Mucosa of descending colon (tissue), 3 donors: ENCODE measurements at regions not wholly inside any gene's neighbourhood (a gene's known extent, or its start where the extent isn't known, plus 50 kb on each side); places are given as distances from the start of the nearest gene placed in this dataset.
"Not testable (repeated sequence)": the region's sequence is repeated elsewhere in the genome, so short reads cannot be mapped to it uniquely, and the experiment has no call there.

Experiments used
- ATAC-seq: fragments of 200-7000 bp; cut with Tn5 transposase; one replicate; pipeline ENCODE4 v1.9.1; 2020; ENCODE audit warnings: mild to moderate bottlenecking, moderate library complexity
- DNase-seq, 3 donors: peaks; one replicate each; pipeline ENCODE4 v3.0.0-alpha.2; 2020
- H3K36me3 ChIP-seq: fragments of 200-600 bp; one replicate; pipeline ENCODE4 v1.8.0; 2021; ENCODE audit warnings: low read depth, mild to moderate bottlenecking
- H3K4me1 ChIP-seq: fragments of 200-600 bp; one replicate; pipeline ENCODE4 v1.8.0; 2021; ENCODE audit warnings: low read depth, mild to moderate bottlenecking
- H3K4me3 ChIP-seq: fragments of 200-600 bp; one replicate; pipeline ENCODE4 v1.8.0; 2021; ENCODE audit warnings: mild to moderate bottlenecking
- H3K9me3 ChIP-seq: fragments of 200-600 bp; one replicate; pipeline ENCODE4 v1.8.0; 2021; ENCODE audit warnings: mild to moderate bottlenecking
- intact Hi-C, 2 donors: fragments of 100-400 bp; cut with DNase I in 1 of 2; cut with micrococcal nuclease in 1 of 2; formaldehyde crosslinking; loops; one replicate each; pipeline versions ENCODE4 v1.11.0 to v1.11.1; 2022; cut with DNase I, micrococcal nuclease
- TF ChIP-seq, protein P1 (sequence below): fragments of 200-600 bp; IDR thresholded peaks from one replicate; pipeline ENCODE4 v1.8.0; 2022; ENCODE audit warnings: antibody characterized with exemption, mild to moderate bottlenecking
- donor health status: DM: no; HTN: no; CAD: no; lungs with moderate emphysema.
- donor health status: DM: no; HTN: no; CAD: no.
- donor health status: DM: no; HTN: yes; CAD: no.

GRCh38 chr1:192892934-192893333 lies 84.1 kb downstream of the RGS2 start:
- H3K36me3 ChIP-seq = no peaks in the 10 kb centered on the region
- H3K4me1 ChIP-seq = no peaks in the 10 kb centered on the region
- no peak for DNase-seq
- ATAC-seq = no peak
- TF ChIP-seq, protein P1, sequence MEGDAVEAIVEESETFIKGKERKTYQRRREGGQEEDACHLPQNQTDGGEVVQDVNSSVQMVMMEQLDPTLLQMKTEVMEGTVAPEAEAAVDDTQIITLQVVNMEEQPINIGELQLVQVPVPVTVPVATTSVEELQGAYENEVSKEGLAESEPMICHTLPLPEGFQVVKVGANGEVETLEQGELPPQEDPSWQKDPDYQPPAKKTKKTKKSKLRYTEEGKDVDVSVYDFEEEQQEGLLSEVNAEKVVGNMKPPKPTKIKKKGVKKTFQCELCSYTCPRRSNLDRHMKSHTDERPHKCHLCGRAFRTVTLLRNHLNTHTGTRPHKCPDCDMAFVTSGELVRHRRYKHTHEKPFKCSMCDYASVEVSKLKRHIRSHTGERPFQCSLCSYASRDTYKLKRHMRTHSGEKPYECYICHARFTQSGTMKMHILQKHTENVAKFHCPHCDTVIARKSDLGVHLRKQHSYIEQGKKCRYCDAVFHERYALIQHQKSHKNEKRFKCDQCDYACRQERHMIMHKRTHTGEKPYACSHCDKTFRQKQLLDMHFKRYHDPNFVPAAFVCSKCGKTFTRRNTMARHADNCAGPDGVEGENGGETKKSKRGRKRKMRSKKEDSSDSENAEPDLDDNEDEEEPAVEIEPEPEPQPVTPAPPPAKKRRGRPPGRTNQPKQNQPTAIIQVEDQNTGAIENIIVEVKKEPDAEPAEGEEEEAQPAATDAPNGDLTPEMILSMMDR = no peak
- H3K4me3 ChIP-seq = no peak overlapping the region
- intact Hi-C loops = no loop called here
- no peaks in the 10 kb centered on the region for H3K9me3 ChIP-seq

DNA sequence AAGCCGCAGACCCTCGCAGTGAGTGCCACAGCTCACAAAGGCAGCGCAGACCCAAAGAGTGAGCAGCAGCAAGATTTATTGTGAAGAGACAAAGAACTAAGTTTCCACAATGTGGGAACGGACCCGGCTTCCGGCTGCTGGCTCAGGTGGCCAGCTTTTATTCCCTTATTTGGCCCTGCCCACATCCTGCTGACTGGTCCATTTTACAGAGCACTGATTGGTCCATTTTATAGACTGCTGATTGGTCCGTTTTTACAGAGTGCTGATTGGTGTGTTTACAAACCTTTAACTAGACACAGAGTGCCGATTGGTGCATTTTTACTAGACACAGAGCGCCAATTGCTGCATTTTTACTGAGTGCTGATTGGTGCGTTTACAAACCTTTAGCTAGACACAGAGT lies 86.6 kb downstream of the RGS2 start:
- H3K9me3 ChIP-seq, H3K36me3 ChIP-seq, H3K4me1 ChIP-seq, DNase-seq, ATAC-seq, H3K4me3 ChIP-seq, intact Hi-C loops: not testable (repeated sequence)

DNA sequence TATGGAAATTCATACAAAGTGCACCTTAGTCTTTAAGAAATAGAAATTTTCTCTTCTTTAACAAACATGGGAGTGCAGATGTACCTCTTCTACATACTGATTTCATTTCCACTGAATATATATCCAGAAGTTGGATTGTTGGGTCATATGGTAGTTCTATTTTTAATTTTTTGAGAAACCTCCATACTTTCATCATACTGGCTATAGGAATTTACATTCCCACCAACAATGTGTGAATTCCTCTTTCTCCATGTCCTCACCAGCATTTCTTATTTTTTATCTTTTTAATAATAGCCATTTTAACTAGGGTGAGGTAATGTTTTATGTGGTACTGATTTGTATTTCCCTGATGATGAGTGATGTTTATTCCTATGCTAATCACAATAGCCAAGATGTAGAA lies 87.5 kb downstream of the RGS2 start:
- ATAC-seq = no peak
- Histone ChIP-seq H3K36me3 (no peaks in the 10 kb centered on the region), H3K4me3 (no peak overlapping the region), H3K4me1 (no peaks in the 10 kb centered on the region), H3K9me3 (no peaks in the 10 kb centered on the region)
- TF ChIP-seq, protein P1 = no peak
- no peak for DNase-seq
- intact Hi-C loops = no loop called here

GRCh38 chr1:192901500-192901899 lies 92.7 kb downstream of the RGS2 start:
- Histone ChIP-seq H3K4me3 (no peak overlapping the region), H3K4me1 (no peaks in the 10 kb centered on the region), H3K9me3 (no peaks in the 10 kb centered on the region), H3K36me3 (no peaks in the 10 kb centered on the region)
- TF ChIP-seq, protein P1 = no peak
- no peak for ATAC-seq
- no peak for DNase-seq
- intact Hi-C loops = no loop called here

DNA sequence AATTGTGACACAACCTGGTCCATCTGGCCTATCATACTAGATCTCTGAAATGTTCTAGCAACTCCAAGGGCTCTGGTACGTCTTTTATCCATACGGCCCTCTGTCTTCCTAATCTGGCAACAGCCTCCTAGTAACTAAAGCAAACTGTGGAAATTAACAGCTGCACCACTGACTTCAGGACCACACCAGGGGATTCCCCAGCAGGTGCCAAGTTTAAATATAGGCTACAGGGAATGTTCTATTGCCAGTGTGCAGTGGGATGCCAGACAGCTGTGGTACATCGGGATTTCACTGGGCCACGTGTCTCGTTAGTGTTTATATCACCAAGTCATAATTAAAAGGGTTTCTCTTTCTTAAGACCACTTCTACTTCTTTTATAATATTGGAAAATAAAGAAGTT lies 94.3 kb downstream of the RGS2 start:
- no peak for DNase-seq
- TF ChIP-seq, protein P1 = no peak
- ATAC-seq = peak; percentile 51
- intact Hi-C loops = no loop called here
- H3K9me3 ChIP-seq = no peaks in the 10 kb centered on the region
- no peaks in the 10 kb centered on the region for H3K4me1 ChIP-seq
- H3K4me3 ChIP-seq = no peak overlapping the region
- no peaks in the 10 kb centered on the region for H3K36me3 ChIP-seq

- DNase-seq (peak in 1 of 3 donors; percentile 18), ATAC-seq (peak; percentile 48)
- H3K4me1 ChIP-seq = no peaks in the 10 kb centered on the region
- H3K9me3 ChIP-seq = no peaks in the 10 kb centered on the region
- H3K4me3 ChIP-seq = no peak overlapping the region
- intact Hi-C loops = no loop called here
- TF ChIP-seq, protein P1 = no peak
- H3K36me3 ChIP-seq = no peaks in the 10 kb centered on the region
Observed at GRCh38 chr1:192904438-192904895, 95.6 kb downstream of the RGS2 start.
